ENCODE measurements at regions not wholly inside any gene's neighbourhood (a gene's known extent, or its start where the extent isn't known, plus 50 kb on each side); places are given as distances from the start of the nearest gene placed in this dataset.
"Not testable (repeated sequence)": the region's sequence is repeated elsewhere in the genome, so short reads cannot be mapped to it uniquely, and the experiment has no call there.

GRCh38 chr2:2782007-2782406 is 450.9 kb upstream of the MYT1L start:
- DNase-seq = no peak

- no peak for DNase-seq
Measured at GRCh38 chr2:2779727-2780126, 448.7 kb upstream of the MYT1L start.

DNA sequence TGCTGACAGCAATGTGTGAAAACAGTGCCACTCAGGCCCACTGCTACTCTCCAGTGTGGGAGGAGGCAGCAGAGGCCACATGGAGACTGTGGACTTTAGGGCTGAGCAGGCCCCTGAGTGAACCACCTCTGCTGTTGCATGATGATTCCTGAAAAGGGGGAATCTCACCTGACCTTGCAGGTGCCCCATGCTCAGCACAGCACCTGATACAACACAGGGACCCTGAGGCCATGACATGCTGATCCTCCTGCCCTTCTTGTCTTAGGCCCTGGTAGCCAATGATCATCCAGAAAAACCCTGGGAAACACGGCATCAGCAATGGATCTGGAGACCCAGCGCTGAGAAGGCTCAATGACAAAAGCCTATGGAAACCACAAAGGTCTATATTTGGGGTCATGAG is 446.8 kb upstream of the MYT1L start:
- no peak for DNase-seq

DNA sequence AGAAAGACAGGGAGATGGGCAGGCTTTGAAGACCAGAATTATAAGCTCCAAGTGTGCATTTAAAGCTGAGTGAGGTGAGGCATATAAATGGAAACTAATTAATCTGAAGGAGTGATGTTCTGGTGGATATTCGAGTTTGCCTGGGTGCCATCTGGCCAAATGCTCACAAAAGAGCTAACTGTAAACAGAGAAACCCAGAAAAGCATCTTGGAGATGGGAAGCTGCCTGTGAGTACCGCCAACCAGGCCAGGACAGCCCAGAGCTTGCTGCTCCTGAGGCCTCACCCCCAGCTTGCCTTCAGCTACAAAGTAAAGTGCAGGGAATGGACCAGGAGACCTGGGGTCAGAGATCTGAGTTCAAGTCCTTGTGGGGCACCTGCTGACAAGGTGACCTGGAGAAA is 446.1 kb upstream of the MYT1L start:
- DNase-seq = no peak

- no peak for DNase-seq
Measured at GRCh38 chr2:2775018-2775417, 443.9 kb upstream of the MYT1L start.

- no peak for DNase-seq
Measured at GRCh38 chr2:2773692-2774091, 442.6 kb upstream of the MYT1L start.

DNA sequence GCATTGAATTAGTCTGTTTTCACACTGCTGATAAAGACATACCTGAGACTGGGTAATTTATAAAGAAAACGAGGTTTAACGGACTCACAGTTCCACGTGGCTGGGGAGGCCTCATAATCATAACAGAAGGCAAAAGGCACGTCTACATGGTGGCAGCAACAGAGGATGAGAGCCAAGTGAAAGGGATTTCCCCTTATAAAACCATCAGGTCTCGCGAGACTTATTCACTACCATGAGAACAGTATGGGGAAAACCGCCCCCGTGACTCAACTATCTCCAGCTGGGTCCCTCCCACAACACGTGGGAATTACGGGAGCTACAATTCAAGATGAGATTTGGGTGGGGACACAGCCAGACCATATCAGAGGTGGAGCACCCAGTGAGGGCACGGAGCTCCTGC is 442.0 kb upstream of the MYT1L start:
- DNase-seq = not testable (repeated sequence)

DNA sequence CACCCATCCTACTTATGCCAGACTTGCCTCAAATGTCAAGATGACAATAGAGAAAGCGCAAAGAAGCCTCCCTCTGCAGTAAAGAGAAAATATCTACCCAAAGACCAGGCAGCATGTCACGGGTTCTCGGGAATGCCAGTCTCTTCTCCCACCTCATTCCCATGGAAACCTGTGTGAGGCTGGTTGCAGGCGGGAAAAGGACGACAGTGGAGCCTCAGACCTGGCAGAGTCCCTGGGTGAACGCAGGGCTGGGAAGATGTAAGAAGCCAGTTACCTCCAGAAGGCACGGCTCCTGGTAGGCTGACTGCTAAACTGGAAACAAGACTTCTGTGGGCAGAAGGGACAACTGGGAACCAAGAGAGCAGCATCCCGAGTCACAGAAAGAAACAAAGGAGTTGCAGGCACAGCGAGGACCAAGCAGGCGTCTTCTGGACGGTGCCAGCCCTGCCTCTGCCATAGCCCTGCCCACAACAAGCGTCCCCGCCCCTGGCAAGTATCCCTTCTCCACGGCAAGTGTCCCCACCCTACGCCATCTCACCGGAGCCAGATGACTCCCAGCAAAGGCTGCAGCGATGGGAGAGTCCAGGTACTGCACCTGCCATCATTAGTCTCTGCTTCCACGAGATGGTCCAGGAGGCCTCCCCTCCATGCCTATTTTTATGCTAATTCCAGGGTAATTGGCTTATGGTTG is 440.8 kb upstream of the MYT1L start:
- no peak for DNase-seq

- DNase-seq = peak; percentile 17
Measured at GRCh38 chr2:2769481-2770431, 438.7 kb upstream of the MYT1L start.

GRCh38 chr2:2768476-2768875 is 437.4 kb upstream of the MYT1L start:
- no peak for DNase-seq

DNA sequence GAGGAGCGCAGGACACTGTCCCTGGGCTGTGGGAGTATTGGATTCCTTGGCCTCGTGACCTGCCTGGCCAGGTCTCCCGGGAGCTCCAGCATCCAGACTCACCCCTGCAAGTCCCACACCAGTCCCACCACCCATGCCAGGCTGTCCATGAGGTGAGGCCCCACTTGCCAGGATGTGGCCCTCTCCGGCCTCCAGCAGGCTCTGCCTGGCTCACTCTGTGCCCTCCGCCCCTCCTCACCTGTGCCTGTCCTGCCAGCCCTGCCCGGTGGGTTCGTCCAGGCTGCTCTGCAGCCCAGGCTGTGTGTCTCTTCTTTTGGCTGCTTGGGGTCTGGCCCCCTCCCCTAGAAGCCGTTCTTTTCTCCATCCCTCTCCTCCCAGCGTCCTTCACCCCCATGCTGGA is 436.8 kb upstream of the MYT1L start:
- no peak for DNase-seq

GRCh38 chr2:2765839-2766495 is 434.9 kb upstream of the MYT1L start:
- no peak for DNase-seq

- DNase-seq = no peak
Measured at GRCh38 chr2:2765176-2765800, 434.2 kb upstream of the MYT1L start.

DNA sequence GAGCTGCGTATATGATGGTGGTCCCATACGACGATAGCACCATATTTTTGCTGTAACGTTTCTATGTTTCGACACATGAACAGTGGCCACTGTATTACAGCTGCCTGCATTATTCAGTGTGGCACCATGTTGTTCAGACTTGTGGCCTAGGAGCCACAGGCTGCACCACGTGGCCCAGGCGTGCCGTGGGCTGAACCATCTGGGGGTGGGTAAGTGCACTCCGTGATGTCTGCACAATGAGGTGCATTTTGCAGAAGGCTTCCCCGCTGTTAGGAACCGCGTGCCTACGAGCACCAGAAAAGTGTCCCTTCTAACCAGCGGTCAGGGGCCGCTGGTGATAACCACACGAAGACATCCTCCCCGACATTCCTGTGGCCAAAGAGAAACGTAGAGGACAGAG is 433.7 kb upstream of the MYT1L start:
- DNase-seq = no peak

GRCh38 chr2:2764001-2764355 is 432.9 kb upstream of the MYT1L start:
- no peak for DNase-seq

- DNase-seq = no peak
Measured at GRCh38 chr2:2763351-2764000, 432.4 kb upstream of the MYT1L start.

DNA sequence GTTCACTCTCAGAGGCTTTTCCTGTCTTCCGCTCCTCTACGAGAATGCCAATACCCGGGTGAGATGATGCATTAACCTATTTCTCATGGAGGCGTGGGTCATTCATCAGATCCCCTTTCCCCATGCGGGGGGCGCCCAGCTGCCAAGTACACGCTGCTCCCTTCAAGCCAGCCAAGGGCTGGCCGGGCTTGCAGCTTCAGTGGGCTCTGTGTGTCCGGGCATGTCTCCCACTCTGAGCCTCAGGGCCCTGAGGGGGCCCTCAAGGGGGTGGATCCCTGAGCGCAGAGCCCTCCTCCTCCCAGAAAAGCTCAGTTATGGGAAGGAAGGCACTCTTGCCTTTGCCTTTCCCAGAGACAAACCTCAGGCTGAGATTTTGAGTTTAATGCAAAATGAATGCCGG is 431.8 kb upstream of the MYT1L start:
- DNase-seq = no peak

DNA sequence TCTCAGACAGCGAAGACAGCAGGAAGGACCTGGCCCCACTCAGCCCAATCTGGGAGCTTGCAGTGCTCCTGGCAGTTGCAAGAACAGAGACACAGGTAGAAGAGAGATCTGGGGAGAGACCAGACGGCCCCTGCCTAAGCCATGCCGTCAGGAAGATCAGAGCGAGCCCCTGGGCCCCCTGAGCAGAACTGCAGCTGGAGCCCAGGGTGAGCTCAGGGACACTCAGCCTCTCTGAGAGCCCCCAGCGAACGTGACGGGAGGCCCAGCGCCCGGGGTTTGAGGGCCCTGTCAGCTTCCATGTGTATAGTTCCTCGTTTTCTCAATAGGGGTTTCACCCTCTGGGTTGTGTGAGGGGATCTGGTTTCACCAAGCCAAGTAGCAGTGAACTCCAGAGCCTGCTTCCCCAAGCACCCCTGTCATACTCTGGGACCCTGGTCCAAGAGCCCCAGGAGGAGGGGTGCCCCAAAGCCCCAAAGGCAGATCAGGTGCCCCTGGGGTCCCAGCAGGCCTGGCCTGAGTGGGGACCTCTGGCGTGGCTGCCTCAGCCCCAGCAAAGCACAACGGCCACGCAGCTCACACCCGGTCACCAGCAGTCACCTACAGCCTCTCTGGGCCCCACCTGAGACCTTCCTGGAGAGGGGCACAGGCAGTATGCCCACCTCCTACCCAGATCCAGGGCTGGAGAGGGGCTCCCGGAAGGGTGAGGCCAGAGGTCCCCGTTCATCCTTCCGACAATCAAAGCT is 431.3 kb upstream of the MYT1L start:
- DNase-seq = no peak

DNA sequence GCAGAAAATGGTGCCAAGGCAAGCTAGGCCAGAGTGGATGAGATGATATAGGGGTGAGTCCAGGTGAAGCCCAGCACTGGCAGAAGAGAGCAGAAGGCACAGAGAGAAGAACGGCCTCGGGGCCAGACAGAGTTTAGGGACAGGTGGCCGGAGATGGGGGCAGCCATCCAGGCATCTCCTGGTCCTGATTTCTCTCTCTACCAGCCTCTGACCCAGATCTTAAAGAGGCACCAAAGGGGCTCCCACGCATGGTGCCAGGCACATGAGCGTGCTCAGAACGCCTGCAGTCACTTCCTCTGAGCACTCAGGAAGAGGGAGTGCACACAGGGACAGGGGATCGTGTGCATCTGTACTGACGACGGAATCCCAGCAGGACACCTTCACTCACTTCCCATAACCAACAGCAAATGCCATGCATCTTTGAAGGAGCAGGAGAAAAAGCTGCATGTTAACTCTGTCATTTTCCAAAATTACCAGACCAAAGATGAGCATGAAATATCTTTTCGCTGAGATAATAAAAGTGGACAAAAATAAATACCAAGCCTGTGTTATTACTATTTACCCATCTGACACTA is 427.8 kb upstream of the MYT1L start:
- DNase-seq = no peak

GRCh38 chr2:2757764-2758163 is 426.7 kb upstream of the MYT1L start:
- DNase-seq = no peak

DNA sequence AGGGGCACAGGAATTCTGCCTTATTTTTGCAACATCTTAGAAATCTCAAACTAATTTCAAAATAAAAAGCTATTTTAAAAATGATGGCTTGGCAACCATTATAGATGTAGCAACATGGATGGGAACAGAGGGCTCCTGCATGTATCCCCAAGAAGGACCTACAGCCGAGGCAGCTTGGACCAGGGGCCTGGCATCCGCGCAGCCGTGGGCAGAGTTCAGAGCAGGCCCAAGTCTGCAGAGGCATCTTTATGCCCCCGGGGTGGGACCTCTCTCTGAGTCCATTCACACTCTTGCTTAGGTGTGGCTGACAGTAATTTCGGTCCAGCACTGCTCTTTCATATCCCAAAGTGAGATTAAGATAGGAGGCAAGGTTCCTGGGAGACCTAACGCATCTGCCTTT is 425.8 kb upstream of the MYT1L start:
- no peak for DNase-seq

DNA sequence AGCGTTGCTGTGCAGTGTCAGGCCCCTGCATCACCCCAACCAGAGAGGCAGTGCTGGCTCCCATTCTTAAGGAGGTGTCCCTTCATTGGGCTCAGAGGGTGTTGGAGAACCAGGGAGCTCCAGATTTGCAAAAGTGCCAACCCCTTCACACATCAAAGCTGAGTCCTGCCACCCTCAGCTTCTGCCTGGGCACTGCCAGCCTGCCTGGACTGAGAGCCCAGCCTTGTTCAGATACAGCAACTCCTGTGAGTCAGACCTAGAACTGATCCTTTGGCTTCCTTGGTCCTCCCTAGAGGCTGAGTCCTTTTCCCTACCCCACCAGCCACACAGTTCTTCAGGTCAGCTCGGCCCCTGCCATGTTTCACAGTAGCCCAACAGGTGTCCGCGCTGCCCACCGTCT is 424.9 kb upstream of the MYT1L start:
- no peak for DNase-seq
